ENCODE measurements at regions not wholly inside any gene's neighbourhood (a gene's known extent, or its start where the extent isn't known, plus 50 kb on each side); places are given as distances from the start of the nearest gene placed in this dataset.

DNA sequence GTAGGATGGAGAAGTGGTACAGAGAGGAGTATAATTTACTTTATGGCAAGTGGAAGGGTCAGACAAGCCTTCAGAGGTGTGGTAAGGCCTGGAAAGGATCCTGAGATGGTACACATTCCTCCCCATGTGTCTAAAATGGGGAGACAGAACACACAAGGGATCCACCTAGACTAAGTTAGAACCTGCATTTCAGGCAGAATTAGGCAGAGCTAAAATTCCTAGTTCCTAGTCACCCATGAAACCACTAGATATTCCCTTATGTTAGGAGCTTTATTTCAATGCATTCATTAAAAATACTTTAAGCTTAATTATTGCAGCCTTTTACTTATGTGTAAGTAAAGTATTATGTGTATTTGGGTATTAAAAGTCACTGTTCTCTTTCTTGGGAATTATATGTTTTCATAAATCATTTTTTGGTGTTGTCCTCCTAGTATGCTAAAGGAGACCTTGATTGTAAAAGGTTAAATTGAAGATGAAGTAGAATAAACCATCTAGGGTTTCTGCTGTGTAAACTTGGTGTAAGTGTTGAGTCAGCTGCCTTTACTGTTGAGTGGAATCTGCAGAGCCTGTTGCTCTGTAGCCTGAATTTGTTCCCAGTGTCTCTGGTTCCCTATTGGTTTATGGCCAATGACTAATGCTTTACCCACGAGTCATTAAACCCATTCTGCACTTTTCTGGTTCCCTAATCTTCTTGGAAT lies 423.2 kb downstream of the ATP23 start:
- Histone ChIP-seq H3K27ac (no peak overlapping the region), H3K4me3 (no peak overlapping the region), H3K27me3 (replicated peaks; ENCODE audit: insufficient read depth) (no peaks in the 10 kb centered on the region), H3K4me1 (ENCODE audit: control insufficient read depth in 1 of 2, low read depth in 2 of 2) (no peaks in the 10 kb centered on the region), H3K9me3 (no peaks in the 10 kb centered on the region), H3K36me3 (no peaks in the 10 kb centered on the region)
- TF ChIP-seq, protein P1, sequence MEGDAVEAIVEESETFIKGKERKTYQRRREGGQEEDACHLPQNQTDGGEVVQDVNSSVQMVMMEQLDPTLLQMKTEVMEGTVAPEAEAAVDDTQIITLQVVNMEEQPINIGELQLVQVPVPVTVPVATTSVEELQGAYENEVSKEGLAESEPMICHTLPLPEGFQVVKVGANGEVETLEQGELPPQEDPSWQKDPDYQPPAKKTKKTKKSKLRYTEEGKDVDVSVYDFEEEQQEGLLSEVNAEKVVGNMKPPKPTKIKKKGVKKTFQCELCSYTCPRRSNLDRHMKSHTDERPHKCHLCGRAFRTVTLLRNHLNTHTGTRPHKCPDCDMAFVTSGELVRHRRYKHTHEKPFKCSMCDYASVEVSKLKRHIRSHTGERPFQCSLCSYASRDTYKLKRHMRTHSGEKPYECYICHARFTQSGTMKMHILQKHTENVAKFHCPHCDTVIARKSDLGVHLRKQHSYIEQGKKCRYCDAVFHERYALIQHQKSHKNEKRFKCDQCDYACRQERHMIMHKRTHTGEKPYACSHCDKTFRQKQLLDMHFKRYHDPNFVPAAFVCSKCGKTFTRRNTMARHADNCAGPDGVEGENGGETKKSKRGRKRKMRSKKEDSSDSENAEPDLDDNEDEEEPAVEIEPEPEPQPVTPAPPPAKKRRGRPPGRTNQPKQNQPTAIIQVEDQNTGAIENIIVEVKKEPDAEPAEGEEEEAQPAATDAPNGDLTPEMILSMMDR (IDR thresholded peaks at IDR 0.05): no peak
- DNase-seq (ENCODE audit: low spot score) (no peak), ATAC-seq (ENCODE audit: insufficient number of reproducible peaks, low FRiP score, low read depth) (peak; percentile 81)

DNA sequence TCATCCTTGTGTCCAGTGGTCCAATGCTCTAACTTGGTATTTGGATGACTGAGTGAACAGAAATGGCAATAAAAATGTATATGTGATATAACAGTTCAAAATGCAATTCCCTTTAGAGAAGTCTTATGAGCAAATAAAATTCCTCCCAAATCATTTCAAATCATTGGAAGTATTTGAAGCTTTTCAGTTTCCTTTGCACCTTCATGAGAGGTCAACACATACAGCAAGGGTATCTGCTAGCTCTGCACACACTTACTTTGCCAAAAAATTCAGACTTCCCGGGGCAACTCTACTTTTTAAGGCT lies 423.7 kb downstream of the ATP23 start:
- Histone ChIP-seq H3K27ac (no peak overlapping the region), H3K27me3 (replicated peaks; ENCODE audit: insufficient read depth) (no peaks in the 10 kb centered on the region), H3K36me3 (no peaks in the 10 kb centered on the region), H3K9me3 (no peaks in the 10 kb centered on the region), H3K4me1 (ENCODE audit: control insufficient read depth in 1 of 2, low read depth in 2 of 2) (no peaks in the 10 kb centered on the region), H3K4me3 (no peak overlapping the region)
- TF ChIP-seq, protein P1 (IDR thresholded peaks at IDR 0.05): no peak
- ATAC-seq (ENCODE audit: insufficient number of reproducible peaks, low FRiP score, low read depth): no peak
- DNase-seq (ENCODE audit: low spot score): no peak

DNA sequence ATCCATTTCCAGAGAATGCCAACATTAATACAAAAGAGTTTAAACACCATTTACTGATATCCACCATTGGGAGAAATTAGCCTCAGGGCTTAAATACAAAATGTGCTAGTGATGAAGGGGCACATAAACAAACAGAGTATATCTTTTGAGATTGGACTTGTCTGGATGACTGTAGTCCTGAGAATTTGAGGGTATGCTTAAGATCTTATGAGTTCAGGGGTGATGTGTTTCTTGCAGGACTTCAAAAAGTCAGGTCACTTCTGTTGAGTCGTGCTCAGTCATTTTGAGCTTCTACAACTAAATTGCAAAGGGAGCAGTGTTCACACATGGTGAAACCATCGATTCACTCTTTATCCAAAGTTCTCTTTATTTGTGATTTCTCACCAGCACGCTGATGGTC lies 425.7 kb downstream of the ATP23 start:
- ATAC-seq (ENCODE audit: insufficient number of reproducible peaks, low FRiP score, low read depth) (no peak), DNase-seq (ENCODE audit: low spot score) (no peak)
- Histone ChIP-seq H3K36me3 (no peaks in the 10 kb centered on the region), H3K27me3 (replicated peaks; ENCODE audit: insufficient read depth) (no peaks in the 10 kb centered on the region), H3K9me3 (no peaks in the 10 kb centered on the region), H3K4me1 (ENCODE audit: control insufficient read depth in 1 of 2, low read depth in 2 of 2) (no peaks in the 10 kb centered on the region), H3K4me3 (no peak overlapping the region), H3K27ac (no peak overlapping the region)
- TF ChIP-seq, protein P1 (IDR thresholded peaks at IDR 0.05): no peak

DNA sequence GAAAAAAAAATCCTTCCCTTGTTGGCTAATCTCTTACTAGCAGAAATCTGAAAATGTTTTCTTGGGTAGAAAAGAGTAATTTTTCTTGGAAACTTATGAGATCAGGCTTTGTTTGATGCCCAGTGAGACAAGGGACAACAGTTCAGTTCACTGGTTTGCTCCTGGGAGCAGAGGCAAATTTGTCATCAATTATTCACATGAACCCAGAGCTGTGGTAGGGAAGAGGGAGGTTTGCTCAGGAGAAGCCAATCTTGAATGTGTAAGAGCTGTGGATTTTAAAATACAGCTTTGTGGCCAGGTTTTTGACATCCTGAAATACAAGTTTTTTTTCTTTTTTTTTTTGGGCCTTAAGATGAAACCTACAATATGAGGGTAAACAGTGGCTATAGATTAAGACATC lies 426.6 kb downstream of the ATP23 start:
- Histone ChIP-seq H3K27ac (no peak overlapping the region), H3K36me3 (no peaks in the 10 kb centered on the region), H3K4me3 (no peak overlapping the region), H3K27me3 (replicated peaks; ENCODE audit: insufficient read depth) (no peaks in the 10 kb centered on the region), H3K4me1 (ENCODE audit: control insufficient read depth in 1 of 2, low read depth in 2 of 2) (no peaks in the 10 kb centered on the region), H3K9me3 (no peaks in the 10 kb centered on the region)
- ATAC-seq (ENCODE audit: insufficient number of reproducible peaks, low FRiP score, low read depth) (no peak), DNase-seq (ENCODE audit: low spot score) (no peak)
- TF ChIP-seq, protein P1 (IDR thresholded peaks at IDR 0.05): no peak

DNA sequence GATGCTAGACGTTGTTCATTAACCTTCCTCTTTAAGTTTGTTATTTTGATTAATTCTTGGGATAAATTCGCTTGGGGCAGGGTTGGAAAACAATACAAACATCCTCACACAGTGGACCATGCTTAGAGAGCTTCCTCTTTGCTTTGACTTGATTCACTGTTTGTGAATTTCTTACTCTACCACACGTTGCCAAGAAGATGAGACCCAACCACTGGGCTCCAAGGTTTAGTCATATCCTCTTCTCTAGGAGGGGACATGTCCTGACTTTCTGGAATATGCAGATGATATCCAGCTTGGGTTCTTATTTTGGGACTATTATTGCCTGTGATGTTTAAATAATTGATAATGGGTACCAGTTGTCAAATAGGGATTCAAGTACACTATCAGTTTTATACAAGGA lies 428.2 kb downstream of the ATP23 start:
- Histone ChIP-seq H3K27me3 (replicated peaks; ENCODE audit: insufficient read depth) (no peaks in the 10 kb centered on the region), H3K36me3 (no peaks in the 10 kb centered on the region), H3K4me1 (ENCODE audit: control insufficient read depth in 1 of 2, low read depth in 2 of 2) (no peaks in the 10 kb centered on the region), H3K9me3 (no peaks in the 10 kb centered on the region), H3K27ac (no peak overlapping the region), H3K4me3 (no peak overlapping the region)
- no peak for ATAC-seq (ENCODE audit: insufficient number of reproducible peaks, low FRiP score, low read depth)
- no peak for DNase-seq (ENCODE audit: low spot score)
- TF ChIP-seq, protein P1 (IDR thresholded peaks at IDR 0.05): no peak

All from thoracic aorta (tissue), 2 donors.